Fibroblast of lung (primary cell): ENCODE measurements at regions not wholly inside any gene's neighbourhood (a gene's known extent, or its start where the extent isn't known, plus 50 kb on each side); places are given as distances from the start of the nearest gene placed in this dataset.

Source experiments
- DNase-seq, 2 donors: peaks; one replicate each; pipeline versions ENCODE4 v3.0.0 to v3.0.0-alpha.2; 2010; ENCODE audit warnings: low read depth in 2 of 2
- H2AFZ ChIP-seq: 2 replicates; pipeline ENCODE4 v1.5.1; 2012; ENCODE audit warnings: low read length, control low read depth, inconsistent platforms
- H3K27ac ChIP-seq: 2 replicates; pipeline ENCODE4 v1.5.1; 2011; ENCODE audit warnings: low read length, control low read depth; ENCODE audit not compliant: insufficient read depth
- H3K27me3 ChIP-seq: 2 replicates; pipeline ENCODE4 v1.5.1; 2011; ENCODE audit warnings: mild to moderate bottlenecking, low read length; ENCODE audit not compliant: control insufficient read depth, insufficient read depth
- H3K36me3 ChIP-seq: 2 replicates; pipeline ENCODE4 v1.5.1; 2011; ENCODE audit warnings: low read length; ENCODE audit not compliant: control insufficient read depth, insufficient read depth
- H3K4me1 ChIP-seq: 2 replicates; pipeline ENCODE4 v1.5.1; 2011; ENCODE audit warnings: low read length; ENCODE audit not compliant: control insufficient read depth, insufficient read depth; ENCODE audit errors: extremely low read depth
- H3K4me2 ChIP-seq: 2 replicates; pipeline ENCODE4 v1.5.1; 2011; ENCODE audit warnings: low read length, control low read depth; ENCODE audit not compliant: insufficient read depth; ENCODE audit errors: extremely low read depth
- H3K4me3 ChIP-seq, 4 experiments: fragments of 200-600 bp in 1 of 4; sonication (generic) in 1 of 4; replicated peaks in 1 of 4; 2 replicates each; pipeline ENCODE4 v1.5.1; 2011 to 2016; ENCODE audit warnings: low read length in 4 of 4, low read depth in 3 of 4, mild to moderate bottlenecking in 3 of 4, control low read depth in 2 of 4, inconsistent platforms in 1 of 4, mixed read lengths in 1 of 4; ENCODE audit not compliant: insufficient read depth in 1 of 4; ENCODE audit errors: control extremely low read depth in 1 of 4
- H3K79me2 ChIP-seq: 2 replicates; pipeline ENCODE4 v1.5.1; 2012; ENCODE audit warnings: mild to moderate bottlenecking, low read length, inconsistent platforms; ENCODE audit not compliant: control insufficient read depth, insufficient read depth
- H3K9ac ChIP-seq: 2 replicates; pipeline ENCODE4 v1.5.1; 2011; ENCODE audit warnings: mild to moderate bottlenecking, low read length, control low read depth; ENCODE audit not compliant: insufficient read depth
- H3K9me3 ChIP-seq: 2 replicates; pipeline ENCODE4 v1.5.1; 2012; ENCODE audit warnings: low read depth, low read length; ENCODE audit not compliant: control insufficient read depth, insufficient read depth
- H4K20me1 ChIP-seq: 2 replicates; pipeline ENCODE4 v1.5.1; 2011; ENCODE audit warnings: low read length; ENCODE audit not compliant: control insufficient read depth, insufficient read depth; ENCODE audit errors: extremely low read depth
- CTCF ChIP-seq, 2 donors: IDR thresholded peaks in 1 of 2; conservative IDR thresholded peaks in 1 of 2; 1 replicate in 1 of 2; 2 replicates in 1 of 2; pipeline ENCODE4 v1.5.1; 2011 to 2012; ENCODE audit warnings: low read length in 2 of 2, control low read depth in 1 of 2, inconsistent platforms in 1 of 2, low read depth in 1 of 2, mild to moderate bottlenecking in 1 of 2
- EZH2 ChIP-seq: IDR thresholded peaks from 2 replicates; pipeline ENCODE4 v1.5.1; 2012; ENCODE audit warnings: low read length, control low read depth, mild to moderate bottlenecking; ENCODE audit errors: missing control alignments

GRCh38 chr1:104531990-104532389, 782.3 kb downstream of the AMY1C start:
- Histone ChIP-seq H3K9ac (no peak overlapping the region), H4K20me1 (no peaks in the 10 kb centered on the region), H3K9me3 (no peaks in the 10 kb centered on the region), H3K4me1 (no peaks in the 10 kb centered on the region), H3K36me3 (no peaks in the 10 kb centered on the region), H3K27ac (no peak overlapping the region), H3K4me3 (no peak overlapping the region), H3K79me2 (no peaks in the 10 kb centered on the region), H3K27me3 (no peaks in the 10 kb centered on the region), H2AFZ (no peak overlapping the region), H3K4me2 (no peak overlapping the region)
- DNase-seq: no peak
- TF ChIP-seq CTCF (conservative IDR thresholded peaks at IDR 0.05 in 1 of 2, IDR thresholded peaks at IDR 0.05 in 1 of 2; ENCODE audit: low read depth in 1 of 2, low read length in 2 of 2) (no peak), EZH2 (no peak)

GRCh38 chr1:104574620-104575019, 824.9 kb downstream of the AMY1C start:
- Histone ChIP-seq H3K27ac (no peak overlapping the region), H4K20me1 (no peaks in the 10 kb centered on the region), H3K36me3 (no peaks in the 10 kb centered on the region), H3K4me3 (no peak overlapping the region), H3K79me2 (no peaks in the 10 kb centered on the region), H3K9me3 (no peaks in the 10 kb centered on the region), H3K4me2 (no peak overlapping the region), H3K27me3 (no peaks in the 10 kb centered on the region), H3K9ac (no peak overlapping the region), H3K4me1 (no peaks in the 10 kb centered on the region), H2AFZ (no peak overlapping the region)
- DNase-seq: no peak
- TF ChIP-seq CTCF (conservative IDR thresholded peaks at IDR 0.05 in 1 of 2, IDR thresholded peaks at IDR 0.05 in 1 of 2; ENCODE audit: low read depth in 1 of 2, low read length in 2 of 2) (no peak), EZH2 (no peak)

GRCh38 chr1:104592926-104593325, 843.2 kb downstream of the AMY1C start:
- no peak overlapping the region for H3K27ac ChIP-seq
- no peak for TF ChIP-seq CTCF (conservative IDR thresholded peaks at IDR 0.05 in 1 of 2, IDR thresholded peaks at IDR 0.05 in 1 of 2; ENCODE audit: low read depth in 1 of 2, low read length in 2 of 2)
- TF ChIP-seq EZH2: no peak
- no peak overlapping the region for H3K4me2 ChIP-seq
- H3K36me3 ChIP-seq: no peaks in the 10 kb centered on the region
- H3K9me3 ChIP-seq: no peaks in the 10 kb centered on the region
- no peak overlapping the region for H3K9ac ChIP-seq
- no peaks in the 10 kb centered on the region for H3K4me1 ChIP-seq
- no peak overlapping the region for H2AFZ ChIP-seq
- H3K27me3 ChIP-seq: no peaks in the 10 kb centered on the region
- no peak for DNase-seq
- H3K4me3 ChIP-seq: no peak overlapping the region
- no peaks in the 10 kb centered on the region for H4K20me1 ChIP-seq
- H3K79me2 ChIP-seq: no peaks in the 10 kb centered on the region
